HepG2 (cell line): ENCODE measurements at regions not wholly inside any gene's neighbourhood (a gene's known extent, or its start where the extent isn't known, plus 50 kb on each side); places are given as distances from the start of the nearest gene placed in this dataset.
A peak's percentile ranks its signal among the peaks of the same experiment; 100 is the strongest.

Experiments
- ATAC-seq: fragments of 200-7000 bp; cut with Tn5 transposase; 3 replicates; pipeline ENCODE4 v1.9.1; 2020; ENCODE audit warnings: mild to moderate bottlenecking, moderate library complexity
- BruUV-seq: library from RNA; stranded (reverse); fragments of 400-500 nt; replicated peaks from 2 replicates; lab custom pipeline; 2021; lab: Mats Ljungman, UMichigan
- CTCF ChIA-PET: fragments of 300-600 bp; formaldehyde crosslinking; extraction: SDS; loops from one replicate; lab custom pipeline; 2021; ENCODE audit warnings: low total read pairs, inconsistent platforms, low intra/inter-chr PET ratio; lab: Yijun Ruan, JAX
- POLR2A ChIA-PET: fragments of 350-600 bp; sonication (Branson Sonifier 250); formaldehyde crosslinking; loops from one replicate; lab custom pipeline; 2020; ENCODE audit warnings: antibody characterized with exemption, inconsistent platforms; lab: Yijun Ruan, JAX
- DNase-seq: peaks from one replicate; pipeline ENCODE4 v3.0.0-alpha.2; 2015; ENCODE audit warnings: low spot score
- FAIRE-seq: peaks from 3 replicates; lab custom pipeline; 2011; peaks lifted over from hg19 to GRCh38; lab: Jason Lieb, UNC
- H2AFZ ChIP-seq: one replicate; pipeline ENCODE4 v1.6.1; 2011; ENCODE audit warnings: low read length, inconsistent platforms
- H3K27ac ChIP-seq: fragments of 300-600 bp; 3 replicates; pipeline ENCODE4 v1.8.0; 2011; ENCODE audit warnings: mixed run types, mild to moderate bottlenecking, mixed read lengths, low read length, inconsistent platforms; ENCODE audit not compliant: insufficient read depth; ENCODE audit errors: extremely low read length
- H3K27me3 ChIP-seq, 2 experiments: fragments of 200-600 bp in 1 of 2; 2 replicates in 1 of 2; 3 replicates in 1 of 2; pipeline versions ENCODE4 v1.6.0 to v1.8.0; 2011; ENCODE audit warnings: low read length in 2 of 2, mild to moderate bottlenecking in 2 of 2, moderate library complexity in 2 of 2, inconsistent platforms in 1 of 2; ENCODE audit not compliant: insufficient read depth in 2 of 2, control insufficient read depth in 1 of 2
- H3K36me3 ChIP-seq, 2 experiments: fragments of 200-600 bp in 1 of 2; replicated peaks in 1 of 2; 2 replicates in 1 of 2; 3 replicates in 1 of 2; pipeline versions ENCODE4 v1.5.1 to v1.8.0; 2011; ENCODE audit warnings: low read length in 2 of 2, inconsistent platforms in 1 of 2; ENCODE audit not compliant: insufficient read depth in 2 of 2, control insufficient read depth in 1 of 2
- H3K4me1 ChIP-seq: 2 replicates; pipeline ENCODE4 v1.5.1; 2012; ENCODE audit warnings: low read length, inconsistent platforms; ENCODE audit not compliant: insufficient read depth
- H3K4me2 ChIP-seq: 2 replicates; pipeline ENCODE4 v1.6.0; 2011; ENCODE audit warnings: low read depth, low read length, inconsistent platforms
- H3K4me3 ChIP-seq, 3 experiments: fragments of 200-600 bp in 1 of 3; sonication (generic), shearing (Covaris generic) in 1 of 3; replicated peaks in 1 of 3; 2 replicates each; pipeline ENCODE4 v1.5.1; 2011 to 2016; ENCODE audit warnings: low read length in 3 of 3, inconsistent platforms in 2 of 3, low read depth in 2 of 3, mild to moderate bottlenecking in 2 of 3, control low read depth in 1 of 3, mixed read lengths in 1 of 3; ENCODE audit not compliant: insufficient read depth in 1 of 3
- H3K79me2 ChIP-seq: one replicate; pipeline ENCODE4 v1.6.1; 2011; ENCODE audit warnings: low read length, inconsistent platforms; ENCODE audit not compliant: insufficient read depth
- H3K9ac ChIP-seq: 2 replicates; pipeline ENCODE4 v1.6.0; 2011; ENCODE audit warnings: mild to moderate bottlenecking, low read depth, low read length, inconsistent platforms; ENCODE audit not compliant: insufficient read depth
- H3K9me3 ChIP-seq: 2 replicates; pipeline ENCODE4 v1.5.1; 2012; ENCODE audit warnings: mild to moderate bottlenecking, low read length
- H4K20me1 ChIP-seq: 2 replicates; pipeline ENCODE4 v1.6.0; 2011; ENCODE audit warnings: inconsistent platforms, mild to moderate bottlenecking, low read length, moderate library complexity; ENCODE audit not compliant: insufficient read depth
- ATF7 ChIP-seq, 2 experiments: fragments of 450-650 bp in 1 of 2; sonication (generic) in 1 of 2; formaldehyde crosslinking in 1 of 2; IDR thresholded peaks; 2 replicates each; pipeline versions ENCODE4 v1.4.0 to v1.6.1; 2016 to 2020; ENCODE audit warnings: antibody characterized with exemption in 1 of 2, mild to moderate bottlenecking in 1 of 2, missing genetic modification reagents in 1 of 2
- DPF2 ChIP-seq: sonication (generic); formaldehyde crosslinking; IDR thresholded peaks from 2 replicates; pipeline ENCODE4 v1.4.0; 2020; ENCODE audit warnings: mild to moderate bottlenecking, low read depth, missing genetic modification reagents, borderline replicate concordance
- MNT ChIP-seq: fragments of 450-650 bp; IDR thresholded peaks from 2 replicates; pipeline ENCODE4 v1.6.1; 2016
- RFXAP ChIP-seq: sonication (generic); formaldehyde crosslinking; IDR thresholded peaks from 2 replicates; pipeline ENCODE4 v1.4.0; 2020; ENCODE audit warnings: missing genetic modification reagents, borderline replicate concordance
- ZNF574 ChIP-seq: sonication (generic); formaldehyde crosslinking; IDR thresholded peaks from 2 replicates; pipeline ENCODE4 v1.4.0; 2020; ENCODE audit warnings: missing genetic modification reagents
- WGBS: methylation state at CpG from one replicate; pipeline ENCODE4 v1.1.6; 2017; ENCODE audit warnings: low lambda C conversion rate; 5-methylcytosine and 5-hydroxymethylcytosine counted together
- in situ Hi-C: cut with HindIII; loops from 2 replicates; pipeline ENCODE4 v1.10.0; 2017; ENCODE audit warnings: low pct_unique_long_range_greater_than_20kb; ENCODE audit not compliant: extremely low pct_ligation_motif_present
- intact Hi-C: fragments of 100-400 bp; cut with micrococcal nuclease; formaldehyde crosslinking; loops from one replicate; pipeline ENCODE4 v1.10.0; 2022; ENCODE audit not compliant: unreplicated experiment

- H3K27ac ChIP-seq: no peak overlapping the region
- no TSS peak for BruUV-seq
- 6% methylated on average over 2 of the region's 2 CpGs for WGBS
- TF ChIP-seq RFXAP: no peak
- peak; percentile 96 for TF ChIP-seq MNT
- H4K20me1 ChIP-seq: no peaks in the 10 kb centered on the region
- FAIRE-seq (no peak), ATAC-seq (no peak), DNase-seq (no peak)
- no peak overlapping the region for H2AFZ ChIP-seq
- intact Hi-C loops (no loop called here), in situ Hi-C loops (no loop called here)
- no peak overlapping the region for H3K4me2 ChIP-seq
- ChIA-PET POLR2A (no interaction called here), CTCF (no interaction called here)
- no peaks in the 10 kb centered on the region for H3K9me3 ChIP-seq
- H3K9ac ChIP-seq: no peak overlapping the region
- H3K4me1 ChIP-seq: no peaks in the 10 kb centered on the region
- no peak overlapping the region for H3K4me3 ChIP-seq
- no peaks in the 10 kb centered on the region for H3K27me3 ChIP-seq
- no peaks in the 10 kb centered on the region for H3K36me3 ChIP-seq
- no peaks in the 10 kb centered on the region for H3K79me2 ChIP-seq
These were observed 660.0 kb upstream of the FZD8 start for GRCh38 chr10:36302086-36302485.

GRCh38 chr10:36301539-36301938 is 659.4 kb upstream of the FZD8 start:
- ATAC-seq (no peak), DNase-seq (no peak), FAIRE-seq (no peak)
- H3K27me3 ChIP-seq: no peaks in the 10 kb centered on the region
- H4K20me1 ChIP-seq: no peaks in the 10 kb centered on the region
- TF ChIP-seq ZNF574 (CRISPR knock-in tag) (no peak), DPF2 (CRISPR knock-in tag) (no peak), ATF7 (IDR thresholded peaks at IDR 0.05) (0 out of 2 replicates have a peak, but pooled peaks have one; percentile 12), ATF7 (CRISPR knock-in tag; IDR thresholded peaks at IDR 0.05) (no peak)
- H3K4me3 ChIP-seq: no peak overlapping the region
- no peak overlapping the region for H3K4me2 ChIP-seq
- CTCF ChIA-PET: no interaction called here
- no peak overlapping the region for H3K27ac ChIP-seq
- intact Hi-C loops: no loop called here
- H3K4me1 ChIP-seq: no peaks in the 10 kb centered on the region
- no TSS peak for BruUV-seq
- no peaks in the 10 kb centered on the region for H3K79me2 ChIP-seq
- no peak overlapping the region for H2AFZ ChIP-seq
- H3K9me3 ChIP-seq: no peaks in the 10 kb centered on the region
- in situ Hi-C loops: no loop called here
- no peaks in the 10 kb centered on the region for H3K36me3 ChIP-seq
- no peak overlapping the region for H3K9ac ChIP-seq
- whole genome bisulfite sequencing: 0% methylated on average over 1 of the region's 1 CpG
- POLR2A ChIA-PET: no interaction called here
